Activated CD4-positive, CD25-positive, alpha-beta regulatory T cell treated with anti-CD3 and anti-CD28 coated beads, Interleukin-2, amount 50 U/mL, for 72 hours (primary cell): ENCODE measurements at regions not wholly inside any gene's neighbourhood (a gene's known extent, or its start where the extent isn't known, plus 50 kb on each side); places are given as distances from the start of the nearest gene placed in this dataset.

Experiments
- DNase-seq: peaks from one replicate; pipeline ENCODE4 v3.0.0; 2021

GRCh38 chr22:49377306-49377705, 450.4 kb downstream of the BRD1 start:
- DNase-seq: no peak

- DNase-seq: no peak
Observed at GRCh38 chr22:49373801-49374226, 453.9 kb downstream of the BRD1 start.

GRCh38 chr22:49373289-49373666, 454.4 kb downstream of the BRD1 start:
- no peak for DNase-seq

GRCh38 chr22:49372530-49373288, 455.0 kb downstream of the BRD1 start:
- no peak for DNase-seq

- no peak for DNase-seq
Observed at GRCh38 chr22:49372111-49372529, 455.6 kb downstream of the BRD1 start.

GRCh38 chr22:49371325-49372110, 456.2 kb downstream of the BRD1 start:
- no peak for DNase-seq

- no peak for DNase-seq
Observed at GRCh38 chr22:49370627-49371301, 456.9 kb downstream of the BRD1 start.

GRCh38 chr22:49369726-49370626, 457.7 kb downstream of the BRD1 start:
- DNase-seq: no peak

- DNase-seq: no peak
Observed at GRCh38 chr22:49368976-49369725, 458.5 kb downstream of the BRD1 start.

- DNase-seq: no peak
Observed at GRCh38 chr22:49368221-49368975, 459.3 kb downstream of the BRD1 start.

GRCh38 chr22:49367041-49367697, 460.5 kb downstream of the BRD1 start:
- no peak for DNase-seq

- DNase-seq: no peak
Observed at GRCh38 chr22:49366437-49366836, 461.2 kb downstream of the BRD1 start.

- DNase-seq: no peak
Observed at GRCh38 chr22:49365910-49366309, 461.8 kb downstream of the BRD1 start.

GRCh38 chr22:49365191-49365837, 462.4 kb downstream of the BRD1 start:
- DNase-seq: no peak

GRCh38 chr22:49364398-49364797, 463.3 kb downstream of the BRD1 start:
- DNase-seq: no peak

GRCh38 chr22:49363526-49364230, 464.0 kb downstream of the BRD1 start:
- DNase-seq: no peak

- no peak for DNase-seq
Observed at GRCh38 chr22:49362211-49362839, 465.3 kb downstream of the BRD1 start.

- DNase-seq: no peak
Observed at GRCh38 chr22:49361164-49361563, 466.5 kb downstream of the BRD1 start.

- DNase-seq: no peak
Observed at GRCh38 chr22:49360746-49361145, 466.9 kb downstream of the BRD1 start.
